ENCODE measurements at regions not wholly inside any gene's neighbourhood (a gene's known extent, or its start where the extent isn't known, plus 50 kb on each side); places are given as distances from the start of the nearest gene placed in this dataset.
A peak's percentile ranks its signal among the peaks of the same experiment; 100 is the strongest.
"Not testable (repeated sequence)": the region's sequence is repeated elsewhere in the genome, so short reads cannot be mapped to it uniquely, and the experiment has no call there.

DNA sequence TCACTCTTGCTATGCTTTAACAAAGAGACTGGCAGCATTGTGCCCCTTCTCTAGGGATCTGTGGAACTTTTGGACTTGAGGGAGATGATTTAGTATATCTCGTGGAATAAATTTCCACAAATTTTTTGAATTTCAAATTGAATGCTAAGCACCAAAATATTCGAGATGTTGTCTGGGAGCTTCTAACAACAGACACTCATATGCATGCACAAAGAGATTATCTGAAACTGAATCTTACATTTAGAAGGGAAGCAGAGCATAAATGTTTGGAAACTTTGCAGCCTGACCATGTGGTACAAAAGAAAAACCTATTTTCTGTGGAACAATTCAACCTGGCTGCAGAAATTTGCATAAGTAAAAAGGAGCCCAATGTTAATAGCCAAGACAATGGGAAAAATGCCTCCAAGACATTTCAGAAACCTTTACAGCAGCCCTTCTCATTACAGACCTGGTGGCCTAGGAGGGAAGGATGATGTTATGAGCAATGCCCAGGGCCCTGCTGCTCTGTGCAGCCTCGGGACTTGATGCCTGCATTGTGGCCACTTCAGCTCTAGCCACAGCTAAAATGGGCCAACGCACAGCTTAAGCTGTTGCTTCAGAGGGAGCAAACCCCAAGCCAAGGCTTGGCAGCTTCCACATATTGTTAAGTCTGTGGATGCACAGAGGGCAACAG is 285.8 kb upstream of the FAM174A start:
- no peak for DNase-seq (ENCODE audit: low spot score)

DNA sequence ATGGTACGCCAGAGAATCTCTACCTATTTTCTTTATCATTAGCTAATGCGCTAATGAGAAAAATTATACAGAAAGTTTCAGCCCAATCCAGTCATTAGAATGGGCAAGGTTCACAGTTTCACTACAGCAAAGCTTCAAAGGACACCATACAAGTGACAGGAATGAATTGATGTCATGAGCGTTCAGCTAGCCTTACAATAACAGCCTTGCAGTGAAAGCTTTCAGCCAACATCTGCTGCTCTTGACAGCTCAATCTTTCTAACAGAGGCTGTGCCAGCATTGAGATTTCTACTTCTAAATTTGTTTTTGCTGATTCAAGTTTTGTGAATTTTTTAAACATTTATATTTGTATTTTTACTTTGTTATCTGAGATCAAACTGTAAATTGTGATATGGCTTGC is 302.4 kb upstream of the FAM174A start:
- no peak for DNase-seq (ENCODE audit: low spot score)

DNA sequence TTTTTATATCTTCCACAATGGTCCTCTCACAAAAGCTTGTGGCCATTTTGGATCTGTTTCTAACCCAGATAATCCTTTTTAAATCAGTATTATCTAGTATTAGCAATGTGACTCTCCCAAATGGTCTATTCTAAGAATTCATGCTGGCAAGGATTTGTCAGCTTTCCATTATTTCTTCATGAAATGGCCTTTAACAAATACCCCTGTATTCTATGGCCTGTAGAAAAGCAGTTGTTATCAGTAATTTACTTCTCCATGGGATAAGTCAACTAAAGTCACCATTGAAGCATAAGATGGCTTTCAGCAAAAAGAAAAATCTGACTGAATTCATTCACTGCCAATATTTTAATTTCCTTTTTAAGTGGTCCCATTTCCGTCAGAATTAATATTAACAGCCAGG is 346.4 kb upstream of the FAM174A start:
- DNase-seq (ENCODE audit: low spot score), result no peak

DNA sequence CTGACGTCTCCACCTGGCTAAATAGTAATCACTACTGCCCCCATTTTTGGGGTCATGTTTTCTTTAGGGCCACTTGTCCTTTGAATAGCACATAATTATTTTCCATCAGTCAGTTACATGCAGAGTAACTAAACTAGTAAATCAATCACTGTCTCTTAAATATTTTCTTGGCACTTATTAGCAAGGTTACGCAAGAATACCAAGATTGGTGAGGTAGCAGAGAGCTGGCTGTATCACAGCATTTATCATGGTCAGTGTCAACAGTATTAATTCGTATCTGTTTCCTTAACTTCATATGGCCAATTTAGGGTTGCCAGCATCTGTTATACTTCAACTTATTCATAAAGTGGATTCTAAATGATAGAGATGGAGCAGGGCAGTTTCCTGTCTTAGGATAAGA is 346.8 kb upstream of the FAM174A start:
- DNase-seq (ENCODE audit: low spot score), result no peak

DNA sequence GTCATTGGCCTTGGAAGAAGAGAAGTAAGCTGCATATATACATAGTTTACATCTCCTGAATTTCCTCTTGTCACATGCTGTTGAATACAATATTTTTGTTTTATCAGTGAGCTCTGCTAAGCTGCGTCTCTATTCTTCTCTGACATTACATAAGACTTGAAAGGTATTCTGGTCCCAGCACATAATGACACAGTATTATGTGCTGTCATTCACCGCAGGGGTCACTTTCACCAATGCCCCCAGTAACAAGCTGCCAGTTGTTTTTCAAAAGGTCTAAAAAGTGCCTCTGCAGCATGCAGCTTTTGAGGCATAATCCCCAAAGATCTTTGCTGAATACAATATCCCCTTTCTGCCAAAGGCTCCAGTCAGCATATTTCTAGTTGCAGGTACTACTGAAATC is 349.0 kb upstream of the FAM174A start:
- DNase-seq (ENCODE audit: low spot score), result no peak

DNA sequence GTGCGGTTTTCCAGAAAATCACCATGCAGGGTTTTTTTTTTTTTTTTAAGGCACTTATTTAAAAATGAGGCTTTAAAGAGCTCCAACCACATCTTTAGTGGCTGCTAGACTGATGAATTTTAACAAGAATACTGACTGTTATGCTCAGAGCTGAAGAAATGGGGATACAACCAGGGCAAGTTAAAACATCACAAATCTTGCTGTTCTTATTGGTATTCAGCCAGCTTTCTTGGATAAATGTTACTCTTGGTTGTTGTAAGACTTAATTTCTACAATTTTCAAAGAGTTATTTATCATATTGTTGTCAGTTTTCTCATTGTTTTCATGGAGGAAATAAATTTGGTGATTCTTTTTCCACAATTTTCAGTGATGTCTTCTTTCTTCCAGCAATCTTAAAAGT is 352.8 kb upstream of the FAM174A start:
- DNase-seq (ENCODE audit: low spot score), result no peak

DNA sequence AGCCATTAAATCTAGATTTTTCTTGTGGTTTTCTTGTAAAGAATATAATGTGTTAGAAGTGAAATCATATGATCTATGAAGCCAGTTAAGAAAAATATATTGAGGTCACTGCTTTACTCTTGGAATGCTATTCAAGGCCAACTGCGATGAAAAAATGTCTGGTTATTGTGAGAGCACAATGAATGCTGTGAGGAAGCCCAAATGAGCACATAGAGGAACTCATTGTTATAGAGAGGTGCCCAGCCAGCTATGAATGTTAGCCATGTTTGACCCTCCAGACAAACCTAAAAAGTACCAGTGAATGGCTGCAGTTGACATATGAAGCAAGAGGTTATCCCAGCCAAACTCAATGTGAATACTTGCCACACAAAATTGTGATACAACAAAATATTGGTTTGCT is 359.8 kb upstream of the FAM174A start:
- no peak for DNase-seq (ENCODE audit: low spot score)

DNA sequence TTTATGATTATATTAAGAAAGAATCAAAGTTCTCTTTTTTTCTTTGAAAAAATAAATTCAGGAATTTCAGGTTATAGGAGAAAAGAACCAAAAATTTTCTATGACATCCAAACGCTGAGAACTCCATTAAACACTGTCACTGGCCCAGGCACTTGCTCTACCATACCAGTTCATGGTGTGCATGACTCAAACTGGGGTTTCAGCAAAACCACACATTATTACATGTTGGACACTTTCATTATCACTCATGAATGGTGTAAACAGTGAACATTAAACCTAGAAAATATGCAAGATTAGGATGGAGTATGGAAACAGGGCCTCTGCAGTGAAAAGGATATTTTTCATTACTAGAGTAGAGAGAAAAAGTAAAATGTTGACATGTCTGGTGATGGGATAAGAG is 369.9 kb upstream of the FAM174A start:
- no peak for DNase-seq (ENCODE audit: low spot score)

DNA sequence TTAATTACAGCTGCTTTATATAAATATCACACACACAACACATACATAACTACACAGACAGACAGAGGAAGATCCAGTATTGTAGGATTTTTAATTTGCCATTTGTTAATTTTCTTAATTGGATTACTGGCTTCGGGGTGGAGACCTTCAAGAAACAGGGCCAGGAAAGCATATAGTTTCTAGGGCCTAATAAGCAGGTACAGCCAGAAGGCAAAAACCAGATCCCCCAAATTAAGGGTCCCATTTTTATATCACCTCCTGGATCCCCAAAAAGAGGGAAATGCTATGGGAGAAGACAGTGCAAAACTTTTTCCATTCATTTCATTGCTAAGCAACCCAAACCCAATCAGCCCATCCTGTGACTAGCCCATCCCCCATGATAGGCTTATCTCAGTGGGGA is 373.3 kb upstream of the FAM174A start:
- no peak for DNase-seq (ENCODE audit: low spot score)

DNA sequence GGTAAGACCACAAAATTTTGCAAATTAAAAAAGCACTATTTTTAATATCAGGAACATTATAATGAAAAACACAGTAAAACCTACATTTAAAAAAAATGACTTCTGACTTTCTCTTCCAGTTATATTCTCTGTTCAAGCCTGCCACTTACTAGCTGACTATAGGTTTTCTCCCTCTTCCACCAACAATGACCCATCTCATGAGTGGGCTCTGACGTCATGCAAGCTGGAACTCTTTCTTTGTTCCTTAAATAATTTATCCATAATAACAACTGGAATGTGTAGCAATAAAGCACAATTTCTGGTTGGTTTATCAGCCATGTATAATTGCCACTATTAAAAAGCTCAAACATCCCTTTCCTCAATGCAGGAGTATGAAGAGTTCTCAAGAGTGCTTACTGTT is 378.1 kb upstream of the FAM174A start:
- DNase-seq (ENCODE audit: low spot score), result no peak

DNA sequence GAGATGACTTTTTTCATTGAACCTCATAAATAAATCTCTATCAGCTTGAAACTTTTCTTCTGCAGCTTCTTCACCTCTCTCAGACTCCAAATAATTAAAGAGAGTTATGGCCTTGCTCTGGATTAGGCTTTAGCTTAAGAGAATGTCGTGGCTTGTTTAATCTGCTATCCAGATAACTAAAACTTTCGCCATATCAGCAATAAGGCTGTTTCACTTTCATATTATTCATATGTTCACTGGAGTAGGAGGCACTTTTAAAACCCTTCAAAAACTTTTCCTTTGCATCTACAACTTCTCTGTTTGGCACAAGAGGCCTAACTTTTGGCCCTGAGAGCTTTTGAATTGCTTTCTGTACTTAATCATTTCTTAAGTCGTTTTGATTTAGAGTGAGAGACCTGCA is 386.9 kb upstream of the FAM174A start:
- no peak for DNase-seq (ENCODE audit: low spot score)

DNA sequence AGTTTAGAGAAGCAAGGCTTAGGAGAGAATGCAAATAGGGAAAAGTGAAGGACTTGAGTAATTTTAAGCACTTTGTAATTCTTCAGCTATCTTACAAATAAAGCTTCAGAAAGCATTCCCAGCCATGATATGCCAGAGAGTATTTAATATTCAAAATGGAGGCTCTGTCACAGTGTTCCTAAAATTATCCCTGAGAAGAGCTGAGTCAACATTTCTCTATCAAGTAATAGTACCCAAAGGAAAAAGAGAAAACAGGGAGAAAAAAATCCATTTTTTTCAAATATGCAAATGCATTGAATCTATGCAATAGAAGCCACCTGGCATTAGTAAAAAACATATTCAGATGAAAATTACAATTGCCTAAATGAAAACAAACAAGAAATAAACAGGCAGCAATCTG is 392.6 kb upstream of the FAM174A start:
- DNase-seq (ENCODE audit: low spot score), result no peak

DNA sequence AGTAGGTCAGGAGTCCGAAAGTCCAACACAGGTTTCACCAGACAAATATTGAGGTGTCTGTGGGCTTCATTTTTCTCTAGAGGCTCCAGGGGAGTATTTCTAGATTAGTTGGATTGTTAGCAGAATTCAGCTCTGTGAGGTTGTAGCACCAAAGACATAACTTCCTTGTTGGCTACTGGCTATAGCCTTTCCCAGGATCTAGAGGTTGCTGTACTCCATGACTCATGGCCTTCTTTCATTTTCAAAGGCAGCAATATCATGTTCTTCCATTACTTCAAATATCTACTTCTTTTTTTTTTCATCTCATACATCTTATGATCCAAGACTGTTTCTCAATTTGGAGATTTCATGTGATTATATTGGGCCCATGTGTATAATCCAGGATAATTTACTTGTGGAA is 404.0 kb upstream of the FAM174A start:
- DNase-seq (ENCODE audit: low spot score), result peak; percentile 14

DNA sequence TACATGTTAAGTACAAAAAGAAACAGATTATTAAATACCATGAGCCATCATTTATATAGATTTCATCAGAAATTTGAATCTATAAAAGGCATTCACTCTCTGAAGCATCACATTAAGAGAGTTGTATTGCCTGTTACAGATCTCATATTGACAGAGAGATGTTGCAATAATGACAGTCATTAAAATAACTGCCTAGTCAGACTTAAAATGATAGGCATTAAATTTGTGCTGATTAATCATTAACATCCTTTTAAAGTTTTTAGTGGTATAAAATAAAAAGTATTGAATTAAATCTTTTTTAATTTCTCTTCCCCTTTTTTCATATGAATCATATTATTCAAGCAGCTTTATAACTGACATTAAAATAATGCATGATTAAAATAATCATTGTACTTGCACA is 404.9 kb upstream of the FAM174A start:
- DNase-seq (ENCODE audit: low spot score), result no peak

DNA sequence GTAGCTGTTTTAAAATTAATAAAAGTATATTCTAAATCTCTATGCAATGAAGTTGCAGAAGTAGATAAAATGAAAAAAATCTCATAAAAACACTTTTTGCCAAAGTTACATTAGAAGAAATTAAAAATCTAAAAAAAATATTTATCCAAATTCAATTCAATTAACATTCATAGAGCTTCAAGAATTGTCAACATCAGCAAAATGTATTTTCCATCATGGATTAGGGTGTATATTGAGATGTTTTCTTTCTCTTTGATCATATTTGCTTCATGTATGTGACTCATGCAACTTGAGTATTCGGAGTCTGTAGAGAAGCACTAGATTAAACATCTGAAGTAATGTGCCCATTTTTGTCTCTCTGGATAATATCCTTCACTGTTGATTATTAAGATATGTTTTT is 415.3 kb upstream of the FAM174A start:
- DNase-seq (ENCODE audit: low spot score), result no peak

DNA sequence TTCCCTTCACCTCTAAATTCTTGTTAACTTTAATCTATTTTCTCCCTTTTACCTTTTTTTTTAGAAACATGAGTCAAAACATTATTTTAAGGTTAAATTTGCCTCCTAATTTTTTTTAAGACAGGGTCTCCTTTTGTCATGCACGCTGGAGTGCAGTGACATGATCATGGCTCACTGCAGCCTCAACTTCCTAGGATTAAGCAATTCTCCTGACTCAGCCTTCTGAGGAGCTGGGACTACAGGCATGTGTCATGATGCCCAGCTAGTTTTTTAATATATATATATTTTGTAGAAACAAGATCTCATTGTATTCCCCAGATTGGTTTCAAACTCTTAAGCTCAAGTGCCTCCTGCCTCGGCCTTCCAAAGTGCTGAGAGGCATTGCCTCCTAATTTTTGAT is 424.7 kb upstream of the FAM174A start:
- no peak for DNase-seq (ENCODE audit: low spot score)

DNA sequence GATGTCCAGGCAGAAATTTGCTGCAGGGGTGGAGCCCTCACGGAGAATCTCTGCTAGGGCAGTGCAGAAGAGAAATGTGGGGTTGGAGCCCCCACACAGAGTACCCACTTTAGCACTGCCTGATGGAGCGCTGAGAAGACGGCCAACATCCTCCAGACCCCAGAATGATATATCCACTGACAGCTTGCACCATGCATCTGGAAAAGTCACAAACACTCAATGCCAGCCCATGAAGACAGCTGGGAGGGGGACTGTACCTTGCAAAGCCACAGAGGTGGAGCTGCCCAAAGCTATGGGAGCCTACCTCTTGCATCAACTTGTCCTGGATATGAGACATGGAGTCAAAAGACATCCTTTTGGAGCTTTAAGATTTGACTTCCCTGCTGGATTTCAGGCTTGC is 426.3 kb upstream of the FAM174A start:
- no peak for DNase-seq (ENCODE audit: low spot score)

DNA sequence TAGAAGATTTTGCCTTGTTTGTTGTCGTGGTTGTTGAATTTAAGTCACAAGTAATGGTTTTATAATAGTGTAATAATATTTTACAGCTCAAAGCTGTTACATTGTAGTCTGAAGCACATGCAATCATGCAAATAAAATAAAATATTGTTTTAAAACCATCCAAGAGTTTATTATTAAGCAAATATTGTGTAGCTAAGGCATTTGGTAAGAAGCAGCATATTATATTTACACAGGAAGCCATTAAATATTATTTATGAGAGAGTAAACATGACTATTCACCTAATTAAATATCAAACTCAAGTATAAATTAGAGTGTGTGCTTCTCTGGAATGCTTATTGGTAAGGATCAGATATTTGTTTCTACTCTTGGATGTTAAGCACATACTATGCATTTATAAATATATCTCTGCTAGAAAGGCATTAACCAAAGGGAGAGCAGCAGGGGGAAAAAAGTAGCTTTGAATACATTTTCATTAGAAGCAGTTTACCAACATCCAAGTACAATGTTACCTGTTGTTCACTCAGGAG is 431.5 kb upstream of the FAM174A start:
- not testable (repeated sequence) for DNase-seq (ENCODE audit: low spot score)

DNA sequence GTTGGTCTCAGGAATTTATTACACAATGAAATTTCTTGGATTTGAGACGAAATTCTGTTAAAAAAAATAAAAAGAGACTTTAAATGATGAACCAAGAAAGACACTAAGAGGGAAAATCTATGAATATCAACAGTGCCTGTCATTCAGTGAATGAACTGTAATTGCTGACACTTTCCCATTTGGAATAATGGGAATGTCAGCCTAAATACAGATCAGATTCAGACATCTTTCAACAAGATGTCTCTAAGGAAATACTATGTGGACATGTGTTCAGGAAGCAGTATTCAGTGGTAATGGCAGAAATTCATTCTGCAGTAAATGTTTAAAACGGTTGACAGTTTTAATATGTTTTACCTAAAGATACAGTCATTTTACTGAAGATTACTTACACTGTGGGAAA is 433.7 kb upstream of the FAM174A start:
- not testable (repeated sequence) for DNase-seq (ENCODE audit: low spot score)

DNA sequence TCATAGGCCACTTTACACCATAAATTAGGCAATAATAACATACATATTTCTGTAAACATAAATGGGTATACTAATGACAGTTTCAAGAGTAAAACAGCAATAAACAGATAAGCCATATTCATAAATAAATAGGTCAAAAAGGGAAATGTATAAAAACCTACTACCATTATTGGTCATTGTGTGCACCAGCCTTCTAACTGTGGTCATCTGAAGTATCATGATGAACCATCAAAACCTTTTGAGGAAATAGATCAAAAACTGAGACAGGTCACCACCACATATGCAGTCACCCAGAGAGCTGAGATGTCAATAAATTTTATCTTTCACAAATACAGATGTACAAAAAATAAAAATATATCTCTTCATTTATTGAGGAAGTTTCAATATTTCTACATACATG is 438.8 kb upstream of the FAM174A start:
- DNase-seq (ENCODE audit: low spot score), result not testable (repeated sequence)

DNA sequence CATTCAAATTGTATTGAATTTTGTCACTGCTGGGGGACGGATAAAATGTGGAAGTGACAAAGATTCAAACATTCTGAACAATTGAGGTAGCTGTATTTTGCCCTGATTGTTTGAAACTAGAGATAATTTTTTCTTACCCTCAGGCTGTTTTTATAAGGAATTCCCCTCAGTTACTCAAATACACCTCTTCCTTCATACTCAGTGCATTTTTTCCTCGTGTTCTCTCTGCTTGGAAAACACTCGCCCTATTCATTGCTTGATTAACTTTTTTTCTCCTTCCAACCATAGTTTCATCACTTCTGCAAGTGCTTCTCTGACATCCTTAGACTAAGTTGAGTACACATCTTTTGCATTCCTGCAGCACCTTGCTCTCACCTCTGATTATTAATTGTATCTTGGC is 454.5 kb upstream of the FAM174A start:
- DNase-seq (ENCODE audit: low spot score), result not testable (repeated sequence)

DNA sequence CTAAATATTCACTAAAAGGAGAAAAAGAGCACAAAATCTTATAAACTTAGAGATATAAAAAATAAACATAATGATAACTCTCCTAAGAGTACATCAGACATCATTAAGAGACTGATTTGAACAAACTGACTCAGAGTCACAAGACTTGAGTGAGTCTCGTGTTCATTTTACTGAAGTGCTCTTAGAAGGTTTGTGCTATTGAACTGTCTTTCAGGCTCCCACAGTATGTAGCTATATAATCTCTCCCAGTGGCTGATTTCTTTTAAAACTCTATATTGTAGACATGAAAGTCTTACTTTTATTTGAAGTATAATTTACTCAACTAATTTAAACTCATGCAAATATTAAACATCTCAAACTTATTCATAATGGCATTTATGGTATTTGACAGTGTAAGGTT is 456.0 kb upstream of the FAM174A start:
- DNase-seq (ENCODE audit: low spot score), result not testable (repeated sequence)

DNA sequence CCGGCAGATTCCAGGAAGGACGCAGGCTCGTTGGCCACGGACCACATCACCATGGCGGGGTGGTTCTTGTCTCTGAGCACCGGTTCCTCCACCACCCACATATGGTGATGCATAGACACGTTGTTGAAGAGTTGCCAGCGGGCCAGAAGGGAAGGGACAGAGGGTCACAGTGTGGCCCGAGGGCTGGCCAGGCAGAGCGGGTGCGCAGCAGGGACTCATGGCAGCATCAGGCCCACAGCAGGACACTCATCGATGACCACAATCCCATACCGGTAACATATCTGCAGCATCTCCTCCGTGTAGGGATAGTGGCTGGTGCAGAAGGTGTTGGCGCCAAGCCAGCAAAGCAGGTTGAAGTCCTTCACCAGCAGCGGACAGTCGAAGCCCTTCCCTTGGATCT is 469.2 kb upstream of the FAM174A start:
- not testable (repeated sequence) for DNase-seq (ENCODE audit: low spot score)

DNA sequence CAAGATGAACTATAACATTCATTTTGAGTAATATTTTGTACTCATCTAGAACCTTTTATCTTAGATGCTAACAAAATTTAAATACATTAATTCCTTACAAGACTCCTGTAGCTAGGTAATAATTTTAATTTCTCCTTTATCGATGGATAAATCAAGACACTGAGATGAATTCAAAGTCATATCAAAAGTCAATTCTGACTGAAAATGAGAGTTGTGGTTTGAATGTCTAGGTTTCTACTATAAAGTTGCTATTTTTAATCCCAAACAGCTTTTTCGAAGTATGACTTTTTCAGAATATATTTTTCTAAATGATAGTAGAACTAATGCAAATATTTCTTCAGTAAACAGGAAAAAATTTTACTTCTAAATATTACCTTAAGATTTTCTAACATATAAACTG is 491.7 kb upstream of the FAM174A start:
- DNase-seq (ENCODE audit: low spot score), result no peak

All from HT-29 (cell line).